Ascending aorta (tissue), 2 donors: ENCODE measurements at regions not wholly inside any gene's neighbourhood (a gene's known extent, or its start where the extent isn't known, plus 50 kb on each side); places are given as distances from the start of the nearest gene placed in this dataset.

Experiments
- DNase-seq, 2 donors: peaks; one replicate each; pipeline ENCODE4 v3.0.0-alpha.2; 2019; ENCODE audit warnings: low spot score in 2 of 2
- H3K27ac ChIP-seq, 2 donors: fragments of 200-600 bp; sonication (generic); one replicate each; pipeline ENCODE4 v1.5.1; 2016 to 2017; ENCODE audit warnings: mild to moderate bottlenecking in 1 of 2
- H3K27me3 ChIP-seq: fragments of 200-600 bp; sonication (generic); one replicate; pipeline ENCODE4 v1.5.1; 2017
- H3K36me3 ChIP-seq, 2 donors: fragments of 200-600 bp; sonication (generic); one replicate each; pipeline ENCODE4 v1.5.1; 2016
- H3K4me1 ChIP-seq, 2 donors: fragments of 200-600 bp; sonication (generic); one replicate each; pipeline ENCODE4 v1.5.1; 2016 to 2017; ENCODE audit warnings: mild to moderate bottlenecking in 1 of 2
- H3K4me3 ChIP-seq, 2 donors: fragments of 200-600 bp; sonication (generic); one replicate each; pipeline ENCODE4 v1.5.1; 2016 to 2017; ENCODE audit warnings: mild to moderate bottlenecking in 1 of 2
- H3K9me3 ChIP-seq, 2 donors: fragments of 200-600 bp; sonication (generic); one replicate each; pipeline ENCODE4 v1.5.1; 2016
- CTCF ChIP-seq, 3 experiments: fragments of 200-600 bp in 2 of 3; fragments of 450-650 bp in 1 of 3; sonication (generic) in 2 of 3; IDR thresholded peaks; one replicate each; pipeline ENCODE4 v1.5.1; 2016 to 2019; ENCODE audit warnings: antibody characterized with exemption in 3 of 3, mild to moderate bottlenecking in 1 of 3, moderate library complexity in 1 of 3
- intact Hi-C: fragments of 100-400 bp; cut with DNase I; formaldehyde crosslinking; loops from one replicate; pipeline ENCODE4 v1.15.1; 2023

DNA sequence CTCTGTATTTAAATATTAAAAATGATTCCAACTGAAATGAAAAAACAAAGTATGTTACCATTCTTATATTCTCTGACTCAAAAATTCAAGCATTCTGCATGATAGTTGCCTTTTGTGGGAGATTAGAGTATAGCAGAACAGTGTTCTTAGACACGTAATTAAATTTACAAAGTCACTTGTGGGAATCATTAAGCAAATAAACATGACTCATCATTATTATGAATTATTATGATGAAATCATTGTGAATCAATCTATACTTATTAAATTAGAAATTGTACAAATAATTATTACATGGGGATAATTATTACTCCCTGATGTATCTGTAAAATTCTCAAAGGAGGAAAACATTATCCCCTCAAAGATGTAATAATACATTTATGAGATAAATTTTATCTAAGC is 358.9 kb upstream of the FSTL5 start:
- no peaks in the 10 kb centered on the region for H3K9me3 ChIP-seq
- no peaks in the 10 kb centered on the region for H3K4me1 ChIP-seq
- H3K4me3 ChIP-seq: no peak overlapping the region
- no peaks in the 10 kb centered on the region for H3K27me3 ChIP-seq
- no peak for TF ChIP-seq CTCF (IDR thresholded peaks at IDR 0.05)
- H3K36me3 ChIP-seq: no peaks in the 10 kb centered on the region
- intact Hi-C loops: no loop called here
- DNase-seq: no peak
- H3K27ac ChIP-seq: no peak overlapping the region

GRCh38 chr4:162510937-162511336 is 347.1 kb upstream of the FSTL5 start:
- no peak overlapping the region for H3K4me3 ChIP-seq
- no peak overlapping the region for H3K27ac ChIP-seq
- H3K36me3 ChIP-seq: no peaks in the 10 kb centered on the region
- H3K9me3 ChIP-seq: no peaks in the 10 kb centered on the region
- DNase-seq: no peak
- TF ChIP-seq CTCF (IDR thresholded peaks at IDR 0.05): no peak
- no peaks in the 10 kb centered on the region for H3K4me1 ChIP-seq
- intact Hi-C loops: no loop called here
- H3K27me3 ChIP-seq: no peaks in the 10 kb centered on the region

DNA sequence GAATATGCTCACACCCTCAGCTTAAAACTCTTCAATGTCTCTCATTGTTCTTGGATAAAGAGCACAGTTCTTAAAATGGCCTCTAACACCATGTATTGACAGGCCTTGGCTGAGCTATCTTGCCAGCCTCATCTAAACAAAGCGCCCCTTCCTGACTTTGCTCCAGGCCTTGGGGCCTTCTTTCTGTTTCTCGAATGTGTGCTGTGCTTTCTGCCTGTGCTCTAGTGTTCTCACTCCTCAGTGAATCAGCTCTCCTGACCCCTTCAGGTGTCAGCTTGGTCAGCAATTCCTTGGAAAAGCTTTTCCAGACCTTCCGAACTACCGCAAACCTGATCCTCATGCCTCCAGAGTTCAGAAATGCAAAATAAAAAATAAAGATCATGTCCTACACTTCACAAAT is 346.3 kb upstream of the FSTL5 start:
- TF ChIP-seq CTCF (IDR thresholded peaks at IDR 0.05): no peak
- Histone ChIP-seq H3K4me3 (no peak overlapping the region), H3K9me3 (no peaks in the 10 kb centered on the region), H3K4me1 (no peaks in the 10 kb centered on the region), H3K36me3 (no peaks in the 10 kb centered on the region), H3K27ac (no peak overlapping the region), H3K27me3 (no peaks in the 10 kb centered on the region)
- no peak for DNase-seq
- intact Hi-C loops: no loop called here

DNA sequence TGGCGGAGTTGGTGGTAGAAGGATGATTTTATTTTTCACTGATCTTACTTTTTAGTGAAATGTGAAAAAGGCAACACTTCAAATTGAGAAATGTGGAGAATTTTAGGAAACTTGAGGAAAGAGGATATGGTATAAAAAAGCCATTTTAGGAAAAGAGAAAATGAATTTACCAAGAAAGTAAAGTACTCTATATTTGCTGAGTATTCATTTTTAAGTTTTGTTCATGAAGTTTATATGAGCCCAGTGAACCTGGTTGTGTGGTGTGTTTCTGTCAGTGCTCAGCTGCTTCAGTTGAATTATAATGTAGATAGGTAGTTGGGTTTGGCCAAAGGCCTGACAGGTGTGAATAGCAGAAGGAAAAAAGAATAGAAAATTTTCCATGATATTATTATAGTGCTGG is 345.5 kb upstream of the FSTL5 start:
- DNase-seq: no peak
- no peak for TF ChIP-seq CTCF (IDR thresholded peaks at IDR 0.05)
- no peak overlapping the region for H3K27ac ChIP-seq
- H3K4me1 ChIP-seq: no peaks in the 10 kb centered on the region
- no peaks in the 10 kb centered on the region for H3K36me3 ChIP-seq
- H3K4me3 ChIP-seq: no peak overlapping the region
- no peaks in the 10 kb centered on the region for H3K9me3 ChIP-seq
- no peaks in the 10 kb centered on the region for H3K27me3 ChIP-seq
- intact Hi-C loops: no loop called here

DNA sequence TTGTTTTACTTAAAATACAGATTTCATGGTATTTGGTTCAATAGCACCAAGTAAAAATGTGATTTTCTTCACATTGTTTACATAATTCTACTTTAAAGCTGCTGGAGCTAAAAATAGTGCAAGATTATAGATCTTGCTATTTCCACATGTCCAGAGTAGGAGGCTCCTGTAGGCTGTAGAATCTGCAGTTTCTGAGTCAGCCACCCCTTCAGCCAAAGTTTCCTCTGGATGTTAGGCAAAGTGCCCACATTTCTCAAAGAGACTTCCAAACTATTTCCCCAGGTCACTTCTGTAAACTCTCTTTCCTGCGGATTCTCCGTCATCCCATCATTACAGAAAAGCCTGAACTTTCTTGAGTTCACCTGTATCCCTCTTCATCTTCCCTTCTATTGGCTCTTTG is 342.5 kb upstream of the FSTL5 start:
- intact Hi-C loops: no loop called here
- Histone ChIP-seq H3K36me3 (no peaks in the 10 kb centered on the region), H3K27me3 (no peaks in the 10 kb centered on the region), H3K4me1 (no peaks in the 10 kb centered on the region), H3K27ac (no peak overlapping the region), H3K9me3 (no peaks in the 10 kb centered on the region), H3K4me3 (no peak overlapping the region)
- TF ChIP-seq CTCF (IDR thresholded peaks at IDR 0.05): no peak
- DNase-seq: no peak

DNA sequence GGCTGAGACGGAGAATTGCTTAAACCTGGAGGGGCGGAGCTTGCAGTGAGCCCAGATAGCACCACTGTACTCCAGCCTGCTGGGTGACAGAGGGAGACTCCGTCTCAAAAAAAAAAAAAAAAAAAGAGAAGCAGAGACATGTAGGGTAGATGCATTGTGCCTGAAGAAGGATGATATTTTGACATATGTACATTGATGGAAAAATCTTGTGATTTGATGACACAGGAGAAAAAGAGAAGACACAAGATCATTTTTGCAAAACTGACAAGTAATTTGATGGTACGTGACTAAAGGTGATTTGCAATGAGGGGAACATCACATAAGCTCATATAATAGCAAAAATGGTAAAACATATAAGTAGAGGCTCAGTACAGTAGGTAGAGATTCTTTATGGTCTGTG is 340.1 kb upstream of the FSTL5 start:
- no peak for DNase-seq
- Histone ChIP-seq H3K36me3 (no peaks in the 10 kb centered on the region), H3K27me3 (no peaks in the 10 kb centered on the region), H3K4me3 (no peak overlapping the region), H3K9me3 (no peaks in the 10 kb centered on the region), H3K4me1 (no peaks in the 10 kb centered on the region), H3K27ac (no peak overlapping the region)
- intact Hi-C loops: no loop called here
- no peak for TF ChIP-seq CTCF (IDR thresholded peaks at IDR 0.05)
